Stimulated activated CD8-positive, alpha-beta memory T cell treated with anti-CD3 and anti-CD28 coated beads, Interleukin-15, amount 100 ng/mL, for 1 hour (primary cell): ENCODE measurements at regions not wholly inside any gene's neighbourhood (a gene's known extent, or its start where the extent isn't known, plus 50 kb on each side); places are given as distances from the start of the nearest gene placed in this dataset.

Source experiments
- DNase-seq: peaks from one replicate; pipeline ENCODE4 v3.0.0-alpha.2; 2020; ENCODE audit warnings: low read depth

GRCh38 chr14:97206916-97207315 lies 409.7 kb downstream of the VRK1 start:
- no peak for DNase-seq

GRCh38 chr14:97210202-97210601 lies 413.0 kb downstream of the VRK1 start:
- DNase-seq = no peak

GRCh38 chr14:97212399-97212798 lies 415.2 kb downstream of the VRK1 start:
- DNase-seq = no peak

- no peak for DNase-seq
Measured at GRCh38 chr14:97213720-97214119, 416.5 kb downstream of the VRK1 start.

- DNase-seq = no peak
Measured at GRCh38 chr14:97215263-97215969, 418.2 kb downstream of the VRK1 start.

- no peak for DNase-seq
Measured at GRCh38 chr14:97217111-97217885, 420.1 kb downstream of the VRK1 start.

- no peak for DNase-seq
Measured at GRCh38 chr14:97218274-97218673, 421.1 kb downstream of the VRK1 start.

GRCh38 chr14:97218691-97219430 lies 421.7 kb downstream of the VRK1 start:
- DNase-seq = no peak

GRCh38 chr14:97219431-97220017 lies 422.3 kb downstream of the VRK1 start:
- no peak for DNase-seq

- DNase-seq = no peak
Measured at GRCh38 chr14:97221572-97222285, 424.5 kb downstream of the VRK1 start.

- no peak for DNase-seq
Measured at GRCh38 chr14:97224016-97224415, 426.8 kb downstream of the VRK1 start.

- DNase-seq = no peak
Measured at GRCh38 chr14:97230051-97230450, 432.9 kb downstream of the VRK1 start.

- no peak for DNase-seq
Measured at GRCh38 chr14:97233319-97233985, 436.3 kb downstream of the VRK1 start.

- DNase-seq = no peak
Measured at GRCh38 chr14:97246648-97247047, 449.5 kb downstream of the VRK1 start.

- no peak for DNase-seq
Measured at GRCh38 chr14:97248973-97249372, 451.8 kb downstream of the VRK1 start.

GRCh38 chr14:97250931-97251330 lies 453.7 kb downstream of the VRK1 start:
- no peak for DNase-seq

- DNase-seq = no peak
Measured at GRCh38 chr14:97251491-97252155, 454.4 kb downstream of the VRK1 start.

GRCh38 chr14:97253756-97254155 lies 456.6 kb downstream of the VRK1 start:
- DNase-seq = no peak

GRCh38 chr14:97262336-97262735 lies 465.2 kb downstream of the VRK1 start:
- DNase-seq = no peak

GRCh38 chr14:97264516-97265230 lies 467.5 kb downstream of the VRK1 start:
- no peak for DNase-seq
